Type B pancreatic cell (in vitro differentiated cells): ENCODE measurements at regions not wholly inside any gene's neighbourhood (a gene's known extent, or its start where the extent isn't known, plus 50 kb on each side); places are given as distances from the start of the nearest gene placed in this dataset.

Source experiments
- DNase-seq: peaks from one replicate; pipeline ENCODE4 v3.0.0; 2021; ENCODE audit warnings: mixed read lengths; ENCODE audit not compliant: unreplicated experiment; ENCODE audit errors: extremely low spot score
- H3K27ac Mint-ChIP-seq: 2 replicates; pipeline ENCODE4 v1.8.0; 2021; ENCODE audit warnings: mild to moderate bottlenecking, mixed read lengths
- H3K27me3 Mint-ChIP-seq: 2 replicates; pipeline ENCODE4 v1.8.0; 2021; ENCODE audit warnings: mixed read lengths
- H3K36me3 Mint-ChIP-seq: 2 replicates; pipeline ENCODE4 v1.8.0; 2021; ENCODE audit warnings: mixed read lengths
- H3K4me1 Mint-ChIP-seq: one replicate; pipeline ENCODE4 v1.8.0; 2021; ENCODE audit warnings: mixed read lengths; ENCODE audit not compliant: unreplicated experiment
- H3K4me3 Mint-ChIP-seq: 2 replicates; pipeline ENCODE4 v1.8.0; 2021; ENCODE audit warnings: mild to moderate bottlenecking, mixed read lengths
- H3K9me3 Mint-ChIP-seq: 2 replicates; pipeline ENCODE4 v1.8.0; 2021; ENCODE audit warnings: mixed read lengths
- CTCF ChIP-seq: fragments of 200-600 bp; sonication (generic); conservative IDR thresholded peaks from 2 replicates; pipeline ENCODE4 v1.5.0; 2021; ENCODE audit warnings: antibody characterized with exemption, mild to moderate bottlenecking

GRCh38 chr6:10310330-10310653 is 104.6 kb downstream of the TFAP2A start:
- Mint-ChIP-seq H3K27ac (peak overlapping the region; percentile 0), H3K36me3 (no peaks in the 10 kb centered on the region)

GRCh38 chr6:10309457-10310329 is 105.2 kb downstream of the TFAP2A start:
- Mint-ChIP-seq H3K9me3 (no peaks in the 10 kb centered on the region), H3K4me3 (peak overlapping the region; percentile 7), H3K36me3 (no peaks in the 10 kb centered on the region), H3K4me1 (peaks cover 37% of the 10 kb centered on the region), H3K27ac (peak overlapping the region; percentile 0), H3K27me3 (no peaks in the 10 kb centered on the region)
- no peak for TF ChIP-seq CTCF
- no peak for DNase-seq

More at GRCh38 chr6:10310330-10310653, 104.6 kb downstream of the TFAP2A start:
- Mint-ChIP-seq H3K4me1 (peaks cover 43% of the 10 kb centered on the region), H3K27me3 (no peaks in the 10 kb centered on the region), H3K9me3 (no peaks in the 10 kb centered on the region), H3K4me3 (no peak overlapping the region)
- no peak for TF ChIP-seq CTCF
- DNase-seq = no peak

- Mint-ChIP-seq H3K4me3 (no peak overlapping the region), H3K4me1 (peaks cover 25% of the 10 kb centered on the region), H3K27me3 (no peaks in the 10 kb centered on the region), H3K9me3 (no peaks in the 10 kb centered on the region), H3K36me3 (peaks cover 3% of the 10 kb centered on the region), H3K27ac (no peak overlapping the region)
- DNase-seq = no peak
- no peak for TF ChIP-seq CTCF
Observed at GRCh38 chr6:10307476-10307875, 107.4 kb downstream of the TFAP2A start.

- DNase-seq = no peak
- H3K9me3 Mint-ChIP-seq = no peaks in the 10 kb centered on the region
- peaks cover 3% of the 10 kb centered on the region for H3K36me3 Mint-ChIP-seq
- peaks cover 25% of the 10 kb centered on the region for H3K4me1 Mint-ChIP-seq
- H3K4me3 Mint-ChIP-seq = no peak overlapping the region
- no peak overlapping the region for H3K27ac Mint-ChIP-seq
- TF ChIP-seq CTCF = no peak
- no peaks in the 10 kb centered on the region for H3K27me3 Mint-ChIP-seq
Observed at GRCh38 chr6:10307028-10307427, 107.8 kb downstream of the TFAP2A start.

GRCh38 chr6:10305790-10306415 is 109.0 kb downstream of the TFAP2A start:
- Mint-ChIP-seq H3K27ac (no peak overlapping the region), H3K4me3 (no peak overlapping the region)

More at GRCh38 chr6:10305790-10306415, 109.0 kb downstream of the TFAP2A start:
- no peak for TF ChIP-seq CTCF
- Mint-ChIP-seq H3K36me3 (peaks cover 3% of the 10 kb centered on the region), H3K4me1 (peaks cover 23% of the 10 kb centered on the region), H3K9me3 (no peaks in the 10 kb centered on the region), H3K27me3 (no peaks in the 10 kb centered on the region)
- no peak for DNase-seq
